ENCODE measurements at regions not wholly inside any gene's neighbourhood (a gene's known extent, or its start where the extent isn't known, plus 50 kb on each side); places are given as distances from the start of the nearest gene placed in this dataset.

DNA sequence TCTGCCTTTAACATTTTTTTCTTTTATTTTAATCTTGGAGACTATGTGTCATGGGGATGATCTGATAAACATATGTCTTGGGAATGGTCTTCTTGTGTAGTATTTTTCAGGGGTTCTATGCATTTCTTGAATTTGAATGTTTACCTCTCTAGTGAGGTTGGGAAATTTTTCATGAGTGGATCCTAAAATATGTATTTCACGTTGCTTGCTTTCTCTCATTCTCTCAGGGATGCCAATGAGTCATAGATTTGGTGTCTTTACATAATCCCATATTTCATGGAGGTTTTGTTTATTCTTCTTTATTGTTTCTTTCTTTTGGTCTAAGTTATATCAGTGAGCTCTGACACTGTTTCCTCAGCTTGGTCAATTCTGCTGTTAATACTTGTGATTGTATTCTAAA lies 1237.2 kb downstream of the PLA2G4A start:
- TF ChIP-seq, protein P1, sequence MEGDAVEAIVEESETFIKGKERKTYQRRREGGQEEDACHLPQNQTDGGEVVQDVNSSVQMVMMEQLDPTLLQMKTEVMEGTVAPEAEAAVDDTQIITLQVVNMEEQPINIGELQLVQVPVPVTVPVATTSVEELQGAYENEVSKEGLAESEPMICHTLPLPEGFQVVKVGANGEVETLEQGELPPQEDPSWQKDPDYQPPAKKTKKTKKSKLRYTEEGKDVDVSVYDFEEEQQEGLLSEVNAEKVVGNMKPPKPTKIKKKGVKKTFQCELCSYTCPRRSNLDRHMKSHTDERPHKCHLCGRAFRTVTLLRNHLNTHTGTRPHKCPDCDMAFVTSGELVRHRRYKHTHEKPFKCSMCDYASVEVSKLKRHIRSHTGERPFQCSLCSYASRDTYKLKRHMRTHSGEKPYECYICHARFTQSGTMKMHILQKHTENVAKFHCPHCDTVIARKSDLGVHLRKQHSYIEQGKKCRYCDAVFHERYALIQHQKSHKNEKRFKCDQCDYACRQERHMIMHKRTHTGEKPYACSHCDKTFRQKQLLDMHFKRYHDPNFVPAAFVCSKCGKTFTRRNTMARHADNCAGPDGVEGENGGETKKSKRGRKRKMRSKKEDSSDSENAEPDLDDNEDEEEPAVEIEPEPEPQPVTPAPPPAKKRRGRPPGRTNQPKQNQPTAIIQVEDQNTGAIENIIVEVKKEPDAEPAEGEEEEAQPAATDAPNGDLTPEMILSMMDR (IDR thresholded peaks at IDR 0.05 in 8 of 11, conservative IDR thresholded peaks at IDR 0.05 in 3 of 11): no peak
- TF ChIP-seq POLR2AphosphoS5 (IDR thresholded peaks at IDR 0.05): no peak
